Fibroblast of lung (primary cell): ENCODE measurements at regions not wholly inside any gene's neighbourhood (a gene's known extent, or its start where the extent isn't known, plus 50 kb on each side); places are given as distances from the start of the nearest gene placed in this dataset.

Experiments
- DNase-seq, 2 donors: peaks; one replicate each; pipeline versions ENCODE4 v3.0.0 to v3.0.0-alpha.2; 2010; ENCODE audit warnings: low read depth in 2 of 2
- H2AFZ ChIP-seq: 2 replicates; pipeline ENCODE4 v1.5.1; 2012; ENCODE audit warnings: low read length, control low read depth, inconsistent platforms
- H3K27ac ChIP-seq: 2 replicates; pipeline ENCODE4 v1.5.1; 2011; ENCODE audit warnings: low read length, control low read depth; ENCODE audit not compliant: insufficient read depth
- H3K27me3 ChIP-seq: 2 replicates; pipeline ENCODE4 v1.5.1; 2011; ENCODE audit warnings: mild to moderate bottlenecking, low read length; ENCODE audit not compliant: control insufficient read depth, insufficient read depth
- H3K36me3 ChIP-seq: 2 replicates; pipeline ENCODE4 v1.5.1; 2011; ENCODE audit warnings: low read length; ENCODE audit not compliant: control insufficient read depth, insufficient read depth
- H3K4me1 ChIP-seq: 2 replicates; pipeline ENCODE4 v1.5.1; 2011; ENCODE audit warnings: low read length; ENCODE audit not compliant: control insufficient read depth, insufficient read depth; ENCODE audit errors: extremely low read depth
- H3K4me2 ChIP-seq: 2 replicates; pipeline ENCODE4 v1.5.1; 2011; ENCODE audit warnings: low read length, control low read depth; ENCODE audit not compliant: insufficient read depth; ENCODE audit errors: extremely low read depth
- H3K4me3 ChIP-seq, 4 experiments: fragments of 200-600 bp in 1 of 4; sonication (generic) in 1 of 4; replicated peaks in 1 of 4; 2 replicates each; pipeline ENCODE4 v1.5.1; 2011 to 2016; ENCODE audit warnings: low read length in 4 of 4, low read depth in 3 of 4, mild to moderate bottlenecking in 3 of 4, control low read depth in 2 of 4, inconsistent platforms in 1 of 4, mixed read lengths in 1 of 4; ENCODE audit not compliant: insufficient read depth in 1 of 4; ENCODE audit errors: control extremely low read depth in 1 of 4
- H3K79me2 ChIP-seq: 2 replicates; pipeline ENCODE4 v1.5.1; 2012; ENCODE audit warnings: mild to moderate bottlenecking, low read length, inconsistent platforms; ENCODE audit not compliant: control insufficient read depth, insufficient read depth
- H3K9ac ChIP-seq: 2 replicates; pipeline ENCODE4 v1.5.1; 2011; ENCODE audit warnings: mild to moderate bottlenecking, low read length, control low read depth; ENCODE audit not compliant: insufficient read depth
- H3K9me3 ChIP-seq: 2 replicates; pipeline ENCODE4 v1.5.1; 2012; ENCODE audit warnings: low read depth, low read length; ENCODE audit not compliant: control insufficient read depth, insufficient read depth
- H4K20me1 ChIP-seq: 2 replicates; pipeline ENCODE4 v1.5.1; 2011; ENCODE audit warnings: low read length; ENCODE audit not compliant: control insufficient read depth, insufficient read depth; ENCODE audit errors: extremely low read depth
- CTCF ChIP-seq, 2 donors: IDR thresholded peaks in 1 of 2; conservative IDR thresholded peaks in 1 of 2; 1 replicate in 1 of 2; 2 replicates in 1 of 2; pipeline ENCODE4 v1.5.1; 2011 to 2012; ENCODE audit warnings: low read length in 2 of 2, control low read depth in 1 of 2, inconsistent platforms in 1 of 2, low read depth in 1 of 2, mild to moderate bottlenecking in 1 of 2
- EZH2 ChIP-seq: IDR thresholded peaks from 2 replicates; pipeline ENCODE4 v1.5.1; 2012; ENCODE audit warnings: low read length, control low read depth, mild to moderate bottlenecking; ENCODE audit errors: missing control alignments

- no peak for TF ChIP-seq CTCF (conservative IDR thresholded peaks at IDR 0.05 in 1 of 2, IDR thresholded peaks at IDR 0.05 in 1 of 2; ENCODE audit: low read depth in 1 of 2, low read length in 2 of 2)
- no peak for TF ChIP-seq EZH2
- Histone ChIP-seq H3K79me2 (no peaks in the 10 kb centered on the region), H3K9me3 (no peaks in the 10 kb centered on the region), H3K36me3 (no peaks in the 10 kb centered on the region), H3K27me3 (no peaks in the 10 kb centered on the region), H3K4me3 (no peak overlapping the region), H4K20me1 (no peaks in the 10 kb centered on the region), H3K4me2 (no peak overlapping the region), H3K27ac (no peak overlapping the region), H2AFZ (no peak overlapping the region), H3K9ac (no peak overlapping the region), H3K4me1 (no peaks in the 10 kb centered on the region)
- no peak for DNase-seq
Observed at GRCh38 chr16:63422715-63423114, 1386.5 kb upstream of the CDH8 start.

- H3K4me2 ChIP-seq, result no peak overlapping the region
- no peak overlapping the region for H3K27ac ChIP-seq
- no peaks in the 10 kb centered on the region for H3K36me3 ChIP-seq
- H3K4me3 ChIP-seq, result no peak overlapping the region
- H3K9ac ChIP-seq, result no peak overlapping the region
- DNase-seq, result no peak
- no peaks in the 10 kb centered on the region for H4K20me1 ChIP-seq
- no peak overlapping the region for H2AFZ ChIP-seq
- no peaks in the 10 kb centered on the region for H3K79me2 ChIP-seq
- TF ChIP-seq EZH2 (no peak), CTCF (conservative IDR thresholded peaks at IDR 0.05 in 1 of 2, IDR thresholded peaks at IDR 0.05 in 1 of 2; ENCODE audit: low read depth in 1 of 2, low read length in 2 of 2) (no peak)
- no peaks in the 10 kb centered on the region for H3K4me1 ChIP-seq
- no peaks in the 10 kb centered on the region for H3K27me3 ChIP-seq
- H3K9me3 ChIP-seq, result no peaks in the 10 kb centered on the region
Observed at GRCh38 chr16:63416712-63417111, 1380.5 kb upstream of the CDH8 start.

- Histone ChIP-seq H2AFZ (no peak overlapping the region), H3K4me1 (no peaks in the 10 kb centered on the region), H3K4me2 (no peak overlapping the region), H3K36me3 (no peaks in the 10 kb centered on the region), H3K9me3 (no peaks in the 10 kb centered on the region), H4K20me1 (no peaks in the 10 kb centered on the region), H3K27ac (no peak overlapping the region), H3K4me3 (no peak overlapping the region), H3K9ac (no peak overlapping the region), H3K27me3 (no peaks in the 10 kb centered on the region), H3K79me2 (no peaks in the 10 kb centered on the region)
- DNase-seq, result no peak
- TF ChIP-seq EZH2 (no peak), CTCF (conservative IDR thresholded peaks at IDR 0.05 in 1 of 2, IDR thresholded peaks at IDR 0.05 in 1 of 2; ENCODE audit: low read depth in 1 of 2, low read length in 2 of 2) (no peak)
Observed at GRCh38 chr16:63415014-63415413, 1378.8 kb upstream of the CDH8 start.
